Spinal cord (tissue), 9 donors: ENCODE measurements at regions not wholly inside any gene's neighbourhood (a gene's known extent, or its start where the extent isn't known, plus 50 kb on each side); places are given as distances from the start of the nearest gene placed in this dataset.

Experiments
- DNase-seq, 6 donors: peaks; one replicate each; pipeline versions ENCODE4 v3.0.0 to v3.0.0-alpha.2; 2013 to 2015; ENCODE audit warnings: low spot score in 6 of 6, low read depth in 4 of 6
- H3K27ac ChIP-seq: one replicate; pipeline ENCODE4 v1.5.1; 2013; ENCODE audit warnings: low read depth, low read length, control low read depth
- H3K27me3 ChIP-seq: one replicate; pipeline ENCODE4 v1.6.1; 2013; ENCODE audit warnings: low read length; ENCODE audit not compliant: control insufficient read depth, insufficient read depth
- H3K36me3 ChIP-seq: one replicate; pipeline ENCODE4 v1.6.1; 2013; ENCODE audit warnings: low read length; ENCODE audit not compliant: control insufficient read depth, insufficient read depth
- H3K4me1 ChIP-seq: one replicate; pipeline ENCODE4 v1.6.1; 2013; ENCODE audit warnings: low read length; ENCODE audit not compliant: control insufficient read depth, insufficient read depth
- H3K4me3 ChIP-seq: one replicate; pipeline ENCODE4 v1.5.1; 2013; ENCODE audit warnings: low read depth, low read length, control low read depth
- H3K9me3 ChIP-seq: one replicate; pipeline ENCODE4 v1.6.1; 2013; ENCODE audit warnings: low read length; ENCODE audit not compliant: control insufficient read depth, insufficient read depth
- WGBS: methylation state at CpG from one replicate; pipeline ENCODE4 v1.1.5; 2013; ENCODE audit warnings: missing lambda C conversion rate; ENCODE audit not compliant: insufficient coverage; 5-methylcytosine and 5-hydroxymethylcytosine counted together
- donor health status: healthy.

GRCh38 chrX:39961441-39961840 lies 136.3 kb downstream of the BCOR start:
- DNase-seq, result no peak
- Histone ChIP-seq H3K9me3 (peaks cover 2% of the 10 kb centered on the region), H3K27ac (no peak overlapping the region), H3K36me3 (no peaks in the 10 kb centered on the region), H3K4me3 (no peak overlapping the region), H3K27me3 (peaks cover 3% of the 10 kb centered on the region), H3K4me1 (no peaks in the 10 kb centered on the region)
- WGBS, result 74% methylated on average over 4 of the region's 4 CpGs

GRCh38 chrX:39965051-39965573 lies 132.6 kb downstream of the BCOR start:
- H3K4me1 ChIP-seq, result no peaks in the 10 kb centered on the region
- H3K27me3 ChIP-seq, result peaks cover 7% of the 10 kb centered on the region

GRCh38 chrX:39966176-39966575 lies 131.6 kb downstream of the BCOR start:
- H3K9me3 ChIP-seq, result peaks cover 2% of the 10 kb centered on the region
- no peak for DNase-seq
- H3K27me3 ChIP-seq, result peaks cover 7% of the 10 kb centered on the region
- WGBS, result 68% methylated on average over 7 of the region's 8 CpGs
- no peak overlapping the region for H3K4me3 ChIP-seq
- no peaks in the 10 kb centered on the region for H3K4me1 ChIP-seq
- no peaks in the 10 kb centered on the region for H3K36me3 ChIP-seq
- no peak overlapping the region for H3K27ac ChIP-seq

More at GRCh38 chrX:39965051-39965573, 132.6 kb downstream of the BCOR start:
- DNase-seq, result no peak
- Histone ChIP-seq H3K9me3 (peaks cover 2% of the 10 kb centered on the region), H3K4me3 (no peak overlapping the region), H3K36me3 (no peaks in the 10 kb centered on the region), H3K27ac (no peak overlapping the region)
- 88% methylated on average over 1 of the region's 1 CpG for WGBS

- 68% methylated on average over 4 of the region's 4 CpGs for WGBS
- peaks cover 2% of the 10 kb centered on the region for H3K9me3 ChIP-seq
- no peak for DNase-seq
- no peaks in the 10 kb centered on the region for H3K4me1 ChIP-seq
- H3K27me3 ChIP-seq, result peaks cover 7% of the 10 kb centered on the region
- no peak overlapping the region for H3K27ac ChIP-seq
- no peaks in the 10 kb centered on the region for H3K36me3 ChIP-seq
- no peak overlapping the region for H3K4me3 ChIP-seq
Measured at GRCh38 chrX:39967348-39967747, 130.4 kb downstream of the BCOR start.

- peak in 1 of 6 donors; percentile 36 for DNase-seq
- 29% methylated on average over 14 of the region's 16 CpGs for WGBS
- Histone ChIP-seq H3K9me3 (no peaks in the 10 kb centered on the region), H3K4me1 (peaks cover 6% of the 10 kb centered on the region), H3K4me3 (no peak overlapping the region), H3K36me3 (no peaks in the 10 kb centered on the region), H3K27me3 (peaks cover 7% of the 10 kb centered on the region), H3K27ac (no peak overlapping the region)
Measured at GRCh38 chrX:39969099-39969818, 128.5 kb downstream of the BCOR start.

GRCh38 chrX:39969819-39970504 lies 127.8 kb downstream of the BCOR start:
- peaks cover 7% of the 10 kb centered on the region for H3K4me1 ChIP-seq
- DNase-seq, result no peak
- H3K36me3 ChIP-seq, result no peaks in the 10 kb centered on the region
- H3K27me3 ChIP-seq, result peaks cover 7% of the 10 kb centered on the region
- no peak overlapping the region for H3K27ac ChIP-seq
- WGBS, result 77% methylated on average over 19 of the region's 19 CpGs
- H3K4me3 ChIP-seq, result no peak overlapping the region
- H3K9me3 ChIP-seq, result no peaks in the 10 kb centered on the region

- 95% methylated on average over 2 of the region's 2 CpGs for WGBS
- no peak overlapping the region for H3K4me3 ChIP-seq
Measured at GRCh38 chrX:39971760-39972159, 126.0 kb downstream of the BCOR start.

GRCh38 chrX:39972340-39972739 lies 125.4 kb downstream of the BCOR start:
- H3K36me3 ChIP-seq, result no peaks in the 10 kb centered on the region
- H3K9me3 ChIP-seq, result no peaks in the 10 kb centered on the region
- WGBS, result 91% methylated on average over 4 of the region's 7 CpGs
- H3K4me3 ChIP-seq, result no peak overlapping the region
- peaks cover 7% of the 10 kb centered on the region for H3K27me3 ChIP-seq
- peaks cover 7% of the 10 kb centered on the region for H3K4me1 ChIP-seq
- DNase-seq, result no peak
- no peak overlapping the region for H3K27ac ChIP-seq

More at GRCh38 chrX:39971760-39972159, 126.0 kb downstream of the BCOR start:
- H3K4me1 ChIP-seq, result peaks cover 7% of the 10 kb centered on the region
- no peak overlapping the region for H3K27ac ChIP-seq
- DNase-seq, result no peak
- H3K9me3 ChIP-seq, result no peaks in the 10 kb centered on the region
- H3K27me3 ChIP-seq, result peaks cover 7% of the 10 kb centered on the region
- H3K36me3 ChIP-seq, result no peaks in the 10 kb centered on the region

GRCh38 chrX:39973810-39974209 lies 123.9 kb downstream of the BCOR start:
- Histone ChIP-seq H3K9me3 (no peaks in the 10 kb centered on the region), H3K4me1 (peaks cover 7% of the 10 kb centered on the region), H3K36me3 (no peaks in the 10 kb centered on the region), H3K27me3 (peaks cover 7% of the 10 kb centered on the region), H3K4me3 (no peak overlapping the region), H3K27ac (no peak overlapping the region)
- no peak for DNase-seq
- 71% methylated on average over 8 of the region's 8 CpGs for WGBS
